H1 (cell line): ENCODE measurements at regions not wholly inside any gene's neighbourhood (a gene's known extent, or its start where the extent isn't known, plus 50 kb on each side); places are given as distances from the start of the nearest gene placed in this dataset.

Experiments used
- CTCF ChIA-PET: fragments of 300-600 bp; sonication (Branson Sonifier 250); formaldehyde crosslinking; loops from one replicate; lab custom pipeline; 2021; ENCODE audit not compliant: partially characterized antibody; lab: Charles Lee
- POLR2A ChIA-PET: fragments of 300-600 bp; sonication (Branson Sonifier 250); formaldehyde crosslinking; loops from one replicate; lab custom pipeline; 2021; ENCODE audit warnings: inconsistent platforms; ENCODE audit not compliant: partially characterized antibody; lab: Charles Lee
- DNase-seq, 2 experiments: peaks; one replicate each; pipeline versions ENCODE4 v3.0.0 to v3.0.0-alpha.2; 2010 to 2022; ENCODE audit warnings: low spot score in 2 of 2, low read depth in 1 of 2, mixed read lengths in 1 of 2
- FAIRE-seq: peaks from 2 replicates; lab custom pipeline; 2011; peaks lifted over from hg19 to GRCh38; lab: Jason Lieb, UNC
- H2AFZ ChIP-seq: 2 replicates; pipeline ENCODE4 v1.8.1; 2012; ENCODE audit warnings: low read length, inconsistent platforms
- H2AK5ac ChIP-seq: 2 replicates; pipeline ENCODE4 v1.6.1; 2013; ENCODE audit warnings: low read depth, low read length
- H2BK120ac ChIP-seq: replicated peaks from 2 replicates; pipeline ENCODE3; 2013; ENCODE audit warnings: low read depth, low read length, inconsistent platforms
- H2BK12ac ChIP-seq: 2 replicates; pipeline ENCODE4 v1.6.1; 2013; ENCODE audit warnings: low read depth, low read length
- H2BK15ac ChIP-seq: 2 replicates; pipeline ENCODE4 v1.6.1; 2013; ENCODE audit warnings: low read length
- H2BK20ac ChIP-seq: 2 replicates; pipeline ENCODE4 v1.6.1; 2013; ENCODE audit warnings: low read length
- H2BK5ac ChIP-seq: 2 replicates; pipeline ENCODE4 v1.6.1; 2013; ENCODE audit warnings: low read depth, low read length
- H3K14ac ChIP-seq: 2 replicates; pipeline ENCODE4 v1.6.1; 2013; ENCODE audit warnings: inconsistent platforms; ENCODE audit not compliant: insufficient read length
- H3K18ac ChIP-seq: 2 replicates; pipeline ENCODE4 v1.6.1; 2013; ENCODE audit warnings: low read length; ENCODE audit errors: extremely low read depth
- H3K23ac ChIP-seq: 2 replicates; pipeline ENCODE4 v1.6.1; 2013; ENCODE audit warnings: inconsistent platforms; ENCODE audit not compliant: insufficient read length
- H3K23me2 ChIP-seq: 2 replicates; pipeline ENCODE4 v1.6.1; 2013; ENCODE audit warnings: low read depth, low read length
- H3K27ac ChIP-seq: 2 replicates; pipeline ENCODE4 v1.6.1; 2011; ENCODE audit warnings: low read depth, low read length, inconsistent platforms
- H3K27me3 ChIP-seq, 4 experiments: replicated peaks in 1 of 4; 1 replicate in 1 of 4; 2 replicates in 3 of 4; pipeline versions ENCODE4 v1.6.1 to v1.8.1; 2011 to 2013; ENCODE audit warnings: low read length in 3 of 4, mild to moderate bottlenecking in 3 of 4, inconsistent platforms in 2 of 4, mixed read lengths in 2 of 4, moderate library complexity in 1 of 4; ENCODE audit not compliant: control insufficient read depth in 3 of 4, insufficient read depth in 3 of 4; ENCODE audit errors: extremely low read depth in 1 of 4
- H3K36me3 ChIP-seq, 4 experiments: 2 replicates each; pipeline versions ENCODE4 v1.6.1 to v1.8.1; 2011 to 2013; ENCODE audit warnings: mild to moderate bottlenecking in 4 of 4, low read length in 3 of 4, moderate library complexity in 2 of 4, control low read depth in 1 of 4, inconsistent platforms in 1 of 4; ENCODE audit not compliant: insufficient read depth in 4 of 4, control insufficient read depth in 2 of 4
- H3K4ac ChIP-seq: replicated peaks from 2 replicates; pipeline ENCODE3; 2013; ENCODE audit warnings: low read length, low read depth, mixed read lengths, inconsistent platforms; ENCODE audit not compliant: insufficient read length
- H3K4me1 ChIP-seq, 4 experiments: replicated peaks in 1 of 4; 1 replicate in 1 of 4; 2 replicates in 3 of 4; pipeline versions ENCODE4 v1.6.1 to v1.8.1; 2011 to 2013; ENCODE audit warnings: low read length in 3 of 4, inconsistent platforms in 2 of 4, mixed read lengths in 1 of 4; ENCODE audit not compliant: insufficient read depth in 4 of 4, control insufficient read depth in 3 of 4
- H3K4me2 ChIP-seq, 2 experiments: 2 replicates each; pipeline versions ENCODE4 v1.6.1 to v1.8.1; 2011 to 2013; ENCODE audit warnings: low read depth in 2 of 2, low read length in 2 of 2, control low read depth in 1 of 2, inconsistent platforms in 1 of 2, mild to moderate bottlenecking in 1 of 2; ENCODE audit not compliant: insufficient read depth in 1 of 2
- H3K4me3 ChIP-seq, 4 experiments: fragments of 200-600, 300-600 bp in 1 of 4; sonication (generic), shearing (Covaris generic), sonication (Bioruptor Twin) in 1 of 4; 2 replicates each; pipeline versions ENCODE4 v1.5.1 to v1.8.1; 2011 to 2016; ENCODE audit warnings: low read length in 4 of 4, low read depth in 3 of 4, control low read depth in 2 of 4, inconsistent platforms in 2 of 4, mild to moderate bottlenecking in 2 of 4, mixed read lengths in 1 of 4, moderate library complexity in 1 of 4; ENCODE audit not compliant: insufficient read depth in 2 of 4; ENCODE audit errors: extremely low read depth in 1 of 4
- H3K56ac ChIP-seq: replicated peaks from 2 replicates; pipeline ENCODE3; 2013; ENCODE audit warnings: low read depth, mild to moderate bottlenecking, mixed read lengths, low read length, inconsistent platforms; ENCODE audit not compliant: insufficient read length
- H3K79me1 ChIP-seq: 2 replicates; pipeline ENCODE4 v1.6.1; 2013; ENCODE audit warnings: low read depth, low read length, control low read depth
- H3K79me2 ChIP-seq, 2 experiments: 2 replicates each; pipeline versions ENCODE4 v1.6.1 to v1.8.1; 2012 to 2013; ENCODE audit warnings: low read length in 2 of 2, mild to moderate bottlenecking in 2 of 2, inconsistent platforms in 1 of 2; ENCODE audit not compliant: insufficient read depth in 2 of 2, control insufficient read depth in 1 of 2
- H3K9ac ChIP-seq, 4 experiments: replicated peaks in 1 of 4; 1 replicate in 1 of 4; 2 replicates in 3 of 4; pipeline versions ENCODE4 v1.6.1 to v1.8.1; 2011 to 2013; ENCODE audit warnings: low read depth in 3 of 4, low read length in 3 of 4, control low read depth in 2 of 4, mild to moderate bottlenecking in 2 of 4, moderate library complexity in 2 of 4, inconsistent platforms in 1 of 4; ENCODE audit errors: extremely low read depth in 1 of 4
- H3K9me3 ChIP-seq, 2 experiments: 2 replicates each; pipeline versions ENCODE4 v1.6.1 to v1.8.1; 2012 to 2013; ENCODE audit warnings: mild to moderate bottlenecking in 2 of 2, moderate library complexity in 2 of 2, control low read depth in 1 of 2, inconsistent platforms in 1 of 2, low read depth in 1 of 2, low read length in 1 of 2, mixed read lengths in 1 of 2; ENCODE audit not compliant: insufficient read depth in 2 of 2
- H4K20me1 ChIP-seq, 2 experiments: replicated peaks in 1 of 2; 2 replicates each; pipeline versions ENCODE3 to v1.8.1; 2011 to 2013; ENCODE audit warnings: inconsistent platforms in 2 of 2, low read length in 2 of 2, mild to moderate bottlenecking in 1 of 2; ENCODE audit not compliant: insufficient read depth in 2 of 2, control insufficient read depth in 1 of 2
- H4K5ac ChIP-seq: 2 replicates; pipeline ENCODE4 v1.6.1; 2013; ENCODE audit warnings: low read length, low read depth, mixed read lengths, inconsistent platforms; ENCODE audit not compliant: insufficient read length
- H4K8ac ChIP-seq: 2 replicates; pipeline ENCODE4 v1.8.0; 2013; ENCODE audit warnings: mild to moderate bottlenecking, moderate library complexity, low read length, inconsistent platforms; ENCODE audit not compliant: insufficient read depth; ENCODE audit errors: extremely low read depth
- H4K91ac ChIP-seq: replicated peaks from 2 replicates; pipeline ENCODE3; 2013; ENCODE audit warnings: low read length, mixed read lengths, inconsistent platforms; ENCODE audit not compliant: insufficient read length
- BCL11A ChIP-seq, 2 experiments: IDR thresholded peaks; one replicate each; pipeline ENCODE4 v1.6.1; 2011; ENCODE audit warnings: low read depth in 2 of 2, low read length in 2 of 2, mild to moderate bottlenecking in 2 of 2
- CEBPB ChIP-seq: IDR thresholded peaks from 2 replicates; pipeline ENCODE4 v1.6.1; 2012; ENCODE audit warnings: low read depth, low read length
- CHD1 ChIP-seq: IDR thresholded peaks from 2 replicates; pipeline ENCODE4 v1.6.1; 2012; ENCODE audit warnings: low read depth, low read length, improper control_type of control experiment
- CHD2 ChIP-seq: IDR thresholded peaks from 2 replicates; pipeline ENCODE4 v1.6.1; 2012; ENCODE audit warnings: low read length, improper control_type of control experiment
- KDM5A ChIP-seq: fragments of 200-600 bp; IDR thresholded peaks from 2 replicates; pipeline ENCODE4 v1.7.1; 2012; ENCODE audit warnings: mild to moderate bottlenecking, low read length, inconsistent platforms, mixed read lengths
- NANOG ChIP-seq: IDR thresholded peaks from 2 replicates; pipeline ENCODE4 v1.6.1; 2011; ENCODE audit warnings: low read length, low read depth, mild to moderate bottlenecking, inconsistent platforms; ENCODE audit not compliant: insufficient read depth, poor library complexity, severe bottlenecking
- RXRA ChIP-seq: IDR thresholded peaks from 2 replicates; pipeline ENCODE4 v1.6.1; 2011; ENCODE audit warnings: low read depth, mild to moderate bottlenecking, low read length, moderate library complexity; ENCODE audit not compliant: insufficient read depth
- SAP30 ChIP-seq: fragments of 300-600 bp; sonication (generic); IDR thresholded peaks from 2 replicates; pipeline ENCODE4 v1.7.1; 2012; ENCODE audit warnings: low read length, moderate library complexity, mild to moderate bottlenecking, inconsistent platforms; ENCODE audit not compliant: insufficient read depth, insufficient replicate concordance
- SIX5 ChIP-seq: IDR thresholded peaks from 2 replicates; pipeline ENCODE4 v1.6.1; 2011; ENCODE audit warnings: mild to moderate bottlenecking, low read depth, low read length
- TAF1 ChIP-seq: IDR thresholded peaks from 2 replicates; pipeline ENCODE4 v1.6.1; 2011; ENCODE audit warnings: mild to moderate bottlenecking, low read depth, low read length
- WGBS, 2 experiments: shearing (Covaris generic) in 1 of 2; methylation state at CpG; one replicate each; pipeline versions ENCODE4 v1.1.6 to v1.1.7; 2013 to 2015; ENCODE audit warnings: low lambda C conversion rate in 2 of 2, mixed read lengths in 2 of 2, inconsistent platforms in 1 of 2, low coverage in 1 of 2, missing lambda C conversion rate in 1 of 2; ENCODE audit not compliant: insufficient replicate concordance in 2 of 2, insufficient coverage in 1 of 2, insufficient read length in 1 of 2; ENCODE audit errors: extremely low coverage in 1 of 2, missing lambda C conversion rate in 1 of 2; 5-methylcytosine and 5-hydroxymethylcytosine counted together
- TF ChIP-seq, protein P1 (sequence below): IDR thresholded peaks from 2 replicates; pipeline ENCODE4 v1.6.1; 2012; ENCODE audit warnings: inconsistent platforms

DNA sequence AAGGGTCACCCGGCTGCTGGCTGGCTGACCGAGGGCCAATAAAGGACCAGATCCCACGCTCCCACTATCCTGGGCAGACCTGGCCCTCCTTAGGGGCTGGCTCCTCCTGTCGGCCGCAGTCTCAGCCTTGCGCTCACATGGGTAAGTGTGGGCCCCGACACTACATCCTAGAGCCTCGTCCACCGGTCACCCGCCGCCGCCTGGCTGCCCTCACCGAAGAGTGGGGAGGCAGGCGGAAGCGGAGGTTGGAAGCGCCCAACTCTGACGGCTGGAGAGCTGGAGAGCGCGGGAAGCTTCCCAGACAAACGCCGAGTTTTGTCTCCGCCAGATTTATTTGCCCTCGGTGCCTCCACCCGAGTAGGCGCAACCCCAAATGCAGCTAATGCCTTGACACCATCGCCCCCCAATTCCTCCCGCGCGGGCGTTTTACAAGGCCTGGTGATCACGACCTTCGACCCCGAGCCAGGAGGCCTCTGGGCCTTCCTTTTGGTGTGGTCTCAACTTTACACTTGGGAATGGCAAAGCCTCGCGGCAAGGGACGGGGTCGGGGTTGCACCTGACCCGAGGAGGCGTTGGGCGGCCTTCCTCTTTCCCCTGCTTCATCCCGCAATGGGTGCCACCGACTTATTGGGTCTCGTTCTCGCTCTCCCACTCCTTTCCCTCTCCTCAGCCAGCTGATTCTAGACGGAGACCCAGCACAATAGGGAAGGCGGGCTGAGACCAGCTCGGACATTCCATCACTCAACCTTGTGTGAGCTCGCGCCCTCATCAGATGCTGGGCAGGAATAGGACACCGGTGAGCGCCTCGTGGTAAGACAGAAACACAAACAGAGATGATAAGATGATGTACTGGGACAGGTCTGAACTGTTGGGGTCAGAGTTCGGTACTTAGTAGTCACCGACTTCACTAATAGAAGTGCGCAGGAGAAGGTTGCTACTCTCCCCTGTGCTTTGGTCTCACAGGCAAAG lies 78.3 kb upstream of the ANO4 start:
- H3K36me3 ChIP-seq = no peaks in the 10 kb centered on the region
- no peak overlapping the region for H2BK20ac ChIP-seq
- peak overlapping the region; percentile 57 for H4K8ac ChIP-seq
- H3K18ac ChIP-seq = no peak overlapping the region; the same call in 1 of the 2 replicates
- peak in 1 of 2 experiments; percentile 67 for DNase-seq
- H3K4me2 ChIP-seq = peak overlapping the region; percentile 78 to 90
- H3K14ac ChIP-seq = no peak overlapping the region
- H3K9ac ChIP-seq = no peak overlapping the region; a peak in 1 of 7 replicates
- peak overlapping the region; percentile 42 to 64 (median 52) for H3K4me3 ChIP-seq
- peaks cover 0 to 8% (median 4%) of the 10 kb centered on the region in 4 experiments for H3K4me1 ChIP-seq
- peak overlapping the region; percentile 6; the same call in 1 of the 2 replicates for H2AFZ ChIP-seq
- H2BK120ac ChIP-seq = no peak overlapping the region
- H2BK15ac ChIP-seq = no peak overlapping the region
- no peaks in the 10 kb centered on the region for H4K20me1 ChIP-seq
- CTCF ChIA-PET = interaction anchor here (0.7 to 2.3 kb wide), 18 partner anchors 10 to 1096 kb away, joined by 3 to 29 read pairs (median 3); no protein-coding TSS in a partner anchor
- no peak overlapping the region for H3K4ac ChIP-seq
- peak overlapping the region; percentile 20 for H4K91ac ChIP-seq
- H2BK5ac ChIP-seq = no peak overlapping the region
- no peaks in the 10 kb centered on the region for H3K9me3 ChIP-seq
- H3K79me2 ChIP-seq = no peaks in the 10 kb centered on the region
- H4K5ac ChIP-seq = no peak overlapping the region
- POLR2A ChIA-PET = no interaction called here
- H2BK12ac ChIP-seq = no peak overlapping the region
- no peak overlapping the region for H3K27ac ChIP-seq
- no peaks in the 10 kb centered on the region for H3K79me1 ChIP-seq
- H3K23ac ChIP-seq = no peak overlapping the region
- H3K23me2 ChIP-seq = peaks cover 11% of the 10 kb centered on the region
- WGBS, 2 experiments = 43% methylated on average over 54 of the region's 55 CpGs; no CpG with 5 or more reads in 1 of the 2 experiments
- FAIRE-seq = no peak
- H3K27me3 ChIP-seq = peaks cover 20 to 43% (median 32%) of the 10 kb centered on the region in 4 experiments
- no peak overlapping the region for H2AK5ac ChIP-seq
- no peak overlapping the region for H3K56ac ChIP-seq
- no peak for TF ChIP-seq KDM5A
- TF ChIP-seq BCL11A (IDR thresholded peaks at IDR 0.05; ENCODE audit: low read depth in 2 of 2, low read length in 2 of 2) = no peak
- TF ChIP-seq CHD2 = no peak
- TF ChIP-seq RXRA = no peak
- TF ChIP-seq NANOG = no peak
- no peak for TF ChIP-seq SAP30
- 0 out of 2 replicates have a peak, but pooled peaks have one; percentile 14 for TF ChIP-seq TAF1
- TF ChIP-seq CHD1 = no peak
- no peak for TF ChIP-seq SIX5
- TF ChIP-seq, protein P1, sequence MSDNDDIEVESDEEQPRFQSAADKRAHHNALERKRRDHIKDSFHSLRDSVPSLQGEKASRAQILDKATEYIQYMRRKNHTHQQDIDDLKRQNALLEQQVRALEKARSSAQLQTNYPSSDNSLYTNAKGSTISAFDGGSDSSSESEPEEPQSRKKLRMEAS = peak; percentile 77
- no peak for TF ChIP-seq CEBPB
